HepG2 (cell line): ENCODE measurements at regions not wholly inside any gene's neighbourhood (a gene's known extent, or its start where the extent isn't known, plus 50 kb on each side); places are given as distances from the start of the nearest gene placed in this dataset.

Experiments used
- ATAC-seq: fragments of 200-7000 bp; cut with Tn5 transposase; 3 replicates; pipeline ENCODE4 v1.9.1; 2020; ENCODE audit warnings: mild to moderate bottlenecking, moderate library complexity
- BruUV-seq: library from RNA; stranded (reverse); fragments of 400-500 nt; replicated peaks from 2 replicates; lab custom pipeline; 2021; lab: Mats Ljungman, UMichigan
- CTCF ChIA-PET: fragments of 300-600 bp; formaldehyde crosslinking; extraction: SDS; loops from one replicate; lab custom pipeline; 2021; ENCODE audit warnings: low total read pairs, inconsistent platforms, low intra/inter-chr PET ratio; lab: Yijun Ruan, JAX
- POLR2A ChIA-PET: fragments of 350-600 bp; sonication (Branson Sonifier 250); formaldehyde crosslinking; loops from one replicate; lab custom pipeline; 2020; ENCODE audit warnings: antibody characterized with exemption, inconsistent platforms; lab: Yijun Ruan, JAX
- DNase-seq: peaks from one replicate; pipeline ENCODE4 v3.0.0-alpha.2; 2015; ENCODE audit warnings: low spot score
- FAIRE-seq: peaks from 3 replicates; lab custom pipeline; 2011; peaks lifted over from hg19 to GRCh38; lab: Jason Lieb, UNC
- H2AFZ ChIP-seq: one replicate; pipeline ENCODE4 v1.6.1; 2011; ENCODE audit warnings: low read length, inconsistent platforms
- H3K27ac ChIP-seq: fragments of 300-600 bp; 3 replicates; pipeline ENCODE4 v1.8.0; 2011; ENCODE audit warnings: mixed run types, mild to moderate bottlenecking, mixed read lengths, low read length, inconsistent platforms; ENCODE audit not compliant: insufficient read depth; ENCODE audit errors: extremely low read length
- H3K27me3 ChIP-seq, 2 experiments: fragments of 200-600 bp in 1 of 2; 2 replicates in 1 of 2; 3 replicates in 1 of 2; pipeline versions ENCODE4 v1.6.0 to v1.8.0; 2011; ENCODE audit warnings: low read length in 2 of 2, mild to moderate bottlenecking in 2 of 2, moderate library complexity in 2 of 2, inconsistent platforms in 1 of 2; ENCODE audit not compliant: insufficient read depth in 2 of 2, control insufficient read depth in 1 of 2
- H3K36me3 ChIP-seq, 2 experiments: fragments of 200-600 bp in 1 of 2; replicated peaks in 1 of 2; 2 replicates in 1 of 2; 3 replicates in 1 of 2; pipeline versions ENCODE4 v1.5.1 to v1.8.0; 2011; ENCODE audit warnings: low read length in 2 of 2, inconsistent platforms in 1 of 2; ENCODE audit not compliant: insufficient read depth in 2 of 2, control insufficient read depth in 1 of 2
- H3K4me1 ChIP-seq: 2 replicates; pipeline ENCODE4 v1.5.1; 2012; ENCODE audit warnings: low read length, inconsistent platforms; ENCODE audit not compliant: insufficient read depth
- H3K4me2 ChIP-seq: 2 replicates; pipeline ENCODE4 v1.6.0; 2011; ENCODE audit warnings: low read depth, low read length, inconsistent platforms
- H3K4me3 ChIP-seq, 3 experiments: fragments of 200-600 bp in 1 of 3; sonication (generic), shearing (Covaris generic) in 1 of 3; replicated peaks in 1 of 3; 2 replicates each; pipeline ENCODE4 v1.5.1; 2011 to 2016; ENCODE audit warnings: low read length in 3 of 3, inconsistent platforms in 2 of 3, low read depth in 2 of 3, mild to moderate bottlenecking in 2 of 3, control low read depth in 1 of 3, mixed read lengths in 1 of 3; ENCODE audit not compliant: insufficient read depth in 1 of 3
- H3K79me2 ChIP-seq: one replicate; pipeline ENCODE4 v1.6.1; 2011; ENCODE audit warnings: low read length, inconsistent platforms; ENCODE audit not compliant: insufficient read depth
- H3K9ac ChIP-seq: 2 replicates; pipeline ENCODE4 v1.6.0; 2011; ENCODE audit warnings: mild to moderate bottlenecking, low read depth, low read length, inconsistent platforms; ENCODE audit not compliant: insufficient read depth
- H3K9me3 ChIP-seq: 2 replicates; pipeline ENCODE4 v1.5.1; 2012; ENCODE audit warnings: mild to moderate bottlenecking, low read length
- H4K20me1 ChIP-seq: 2 replicates; pipeline ENCODE4 v1.6.0; 2011; ENCODE audit warnings: inconsistent platforms, mild to moderate bottlenecking, low read length, moderate library complexity; ENCODE audit not compliant: insufficient read depth
- ARNTL ChIP-seq: sonication (generic); formaldehyde crosslinking; IDR thresholded peaks from 2 replicates; pipeline ENCODE4 v1.4.0; 2020; ENCODE audit warnings: mild to moderate bottlenecking, missing genetic modification reagents
- NFE2 ChIP-seq: sonication (generic); formaldehyde crosslinking; IDR thresholded peaks from 2 replicates; pipeline ENCODE4 v1.4.0; 2020; ENCODE audit warnings: missing genetic modification reagents
- YY1 ChIP-seq: IDR thresholded peaks from 2 replicates; pipeline ENCODE4 v1.6.1; 2011; ENCODE audit warnings: low read length, low read depth, moderate library complexity, mild to moderate bottlenecking; ENCODE audit not compliant: insufficient read depth, insufficient replicate concordance
- ZBTB8A ChIP-seq: sonication (generic); formaldehyde crosslinking; IDR thresholded peaks from 2 replicates; pipeline ENCODE4 v1.4.0; 2020; ENCODE audit warnings: mild to moderate bottlenecking, low read depth, missing genetic modification reagents, borderline replicate concordance
- ZFP1 ChIP-seq: IDR thresholded peaks from 2 replicates; pipeline ENCODE4 v1.6.1; 2016
- ZNF790 ChIP-seq: sonication (generic); formaldehyde crosslinking; IDR thresholded peaks from 2 replicates; pipeline ENCODE4 v1.8.0; 2022; ENCODE audit warnings: missing genetic modification reagents, mild to moderate bottlenecking, borderline replicate concordance
- ZSCAN21 ChIP-seq: sonication (generic); formaldehyde crosslinking; IDR thresholded peaks from 2 replicates; pipeline ENCODE4 v1.8.0; 2022; ENCODE audit warnings: mild to moderate bottlenecking, missing genetic modification reagents, moderate library complexity, borderline replicate concordance
- ZSCAN25 ChIP-seq: sonication (generic); formaldehyde crosslinking; IDR thresholded peaks from 2 replicates; pipeline ENCODE4 v1.8.0; 2022; ENCODE audit warnings: mild to moderate bottlenecking, missing genetic modification reagents
- WGBS: methylation state at CpG from one replicate; pipeline ENCODE4 v1.1.6; 2017; ENCODE audit warnings: low lambda C conversion rate; 5-methylcytosine and 5-hydroxymethylcytosine counted together
- in situ Hi-C: cut with HindIII; loops from 2 replicates; pipeline ENCODE4 v1.10.0; 2017; ENCODE audit warnings: low pct_unique_long_range_greater_than_20kb; ENCODE audit not compliant: extremely low pct_ligation_motif_present
- intact Hi-C: fragments of 100-400 bp; cut with micrococcal nuclease; formaldehyde crosslinking; loops from one replicate; pipeline ENCODE4 v1.10.0; 2022; ENCODE audit not compliant: unreplicated experiment
- TF ChIP-seq, protein P1 (sequence below): sonication (generic); formaldehyde crosslinking; IDR thresholded peaks from 2 replicates; pipeline ENCODE4 v1.5.1; 2020; ENCODE audit warnings: mild to moderate bottlenecking, missing genetic modification reagents, moderate library complexity
- TF ChIP-seq, protein P2 (sequence below): IDR thresholded peaks from 2 replicates; pipeline ENCODE4 v1.6.1; 2016
- TF ChIP-seq, protein P3 (sequence below): sonication (generic); formaldehyde crosslinking; IDR thresholded peaks from 2 replicates; pipeline ENCODE4 v1.5.1; 2020; ENCODE audit warnings: mild to moderate bottlenecking, missing genetic modification reagents, moderate library complexity
- TF ChIP-seq, protein P4 (sequence below), 2 experiments: sonication (generic) in 1 of 2; formaldehyde crosslinking in 1 of 2; IDR thresholded peaks; 2 replicates each; pipeline versions ENCODE4 v1.4.0 to v1.6.1; 2016 to 2020; ENCODE audit warnings: borderline replicate concordance in 1 of 2, low read depth in 1 of 2, mild to moderate bottlenecking in 1 of 2, missing genetic modification reagents in 1 of 2

DNA sequence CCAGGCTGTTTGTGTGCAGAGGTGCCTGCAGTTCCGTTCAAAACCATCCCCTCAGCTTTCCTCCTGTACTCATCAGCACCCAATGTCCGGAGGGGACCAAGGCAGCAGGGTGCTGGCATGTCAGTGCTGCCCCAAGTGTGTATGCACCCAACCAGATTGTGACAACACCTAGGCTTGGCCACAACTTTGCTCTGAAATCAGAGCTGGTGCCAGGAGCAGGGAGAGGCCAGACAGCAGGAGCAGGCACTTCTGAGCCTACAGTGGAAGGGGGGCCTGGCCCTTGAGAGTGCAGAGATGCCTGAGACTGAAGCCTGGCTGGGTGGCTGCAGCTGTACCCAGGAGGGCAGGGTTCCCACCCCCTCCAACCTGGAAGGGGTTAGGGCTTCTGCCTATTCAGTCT lies 56.5 kb upstream of the RASGEF1B start (continued):
- TF ChIP-seq, protein P1, sequence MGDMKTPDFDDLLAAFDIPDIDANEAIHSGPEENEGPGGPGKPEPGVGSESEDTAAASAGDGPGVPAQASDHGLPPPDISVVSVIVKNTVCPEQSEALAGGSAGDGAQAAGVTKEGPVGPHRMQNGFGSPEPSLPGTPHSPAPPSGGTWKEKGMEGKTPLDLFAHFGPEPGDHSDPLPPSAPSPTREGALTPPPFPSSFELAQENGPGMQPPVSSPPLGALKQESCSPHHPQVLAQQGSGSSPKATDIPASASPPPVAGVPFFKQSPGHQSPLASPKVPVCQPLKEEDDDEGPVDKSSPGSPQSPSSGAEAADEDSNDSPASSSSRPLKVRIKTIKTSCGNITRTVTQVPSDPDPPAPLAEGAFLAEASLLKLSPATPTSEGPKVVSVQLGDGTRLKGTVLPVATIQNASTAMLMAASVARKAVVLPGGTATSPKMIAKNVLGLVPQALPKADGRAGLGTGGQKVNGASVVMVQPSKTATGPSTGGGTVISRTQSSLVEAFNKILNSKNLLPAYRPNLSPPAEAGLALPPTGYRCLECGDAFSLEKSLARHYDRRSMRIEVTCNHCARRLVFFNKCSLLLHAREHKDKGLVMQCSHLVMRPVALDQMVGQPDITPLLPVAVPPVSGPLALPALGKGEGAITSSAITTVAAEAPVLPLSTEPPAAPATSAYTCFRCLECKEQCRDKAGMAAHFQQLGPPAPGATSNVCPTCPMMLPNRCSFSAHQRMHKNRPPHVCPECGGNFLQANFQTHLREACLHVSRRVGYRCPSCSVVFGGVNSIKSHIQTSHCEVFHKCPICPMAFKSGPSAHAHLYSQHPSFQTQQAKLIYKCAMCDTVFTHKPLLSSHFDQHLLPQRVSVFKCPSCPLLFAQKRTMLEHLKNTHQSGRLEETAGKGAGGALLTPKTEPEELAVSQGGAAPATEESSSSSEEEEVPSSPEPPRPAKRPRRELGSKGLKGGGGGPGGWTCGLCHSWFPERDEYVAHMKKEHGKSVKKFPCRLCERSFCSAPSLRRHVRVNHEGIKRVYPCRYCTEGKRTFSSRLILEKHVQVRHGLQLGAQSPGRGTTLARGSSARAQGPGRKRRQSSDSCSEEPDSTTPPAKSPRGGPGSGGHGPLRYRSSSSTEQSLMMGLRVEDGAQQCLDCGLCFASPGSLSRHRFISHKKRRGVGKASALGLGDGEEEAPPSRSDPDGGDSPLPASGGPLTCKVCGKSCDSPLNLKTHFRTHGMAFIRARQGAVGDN (CRISPR knock-in tag), result no peak
- TF ChIP-seq ZFP1, result no peak

DNA sequence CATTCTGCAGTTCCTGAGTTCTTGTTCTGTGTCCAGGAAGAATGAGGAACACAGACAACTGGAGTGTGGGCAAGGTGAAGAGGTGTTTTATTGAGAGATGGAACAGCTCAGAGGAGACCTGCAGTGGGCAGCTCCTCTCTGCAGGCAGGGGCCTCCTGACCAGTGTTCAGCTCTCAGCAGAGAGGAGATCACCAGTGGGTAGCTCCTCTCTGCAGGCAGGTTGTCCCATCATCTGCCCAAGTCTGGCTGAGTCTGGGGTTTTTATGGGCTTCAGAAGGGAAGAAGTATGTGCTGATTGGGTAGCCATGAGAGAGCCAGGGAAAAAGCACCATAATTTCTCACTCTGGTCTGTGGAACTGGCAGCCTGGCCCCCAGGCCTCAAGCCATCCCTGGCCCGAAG lies 56.0 kb upstream of the RASGEF1B start:
- intact Hi-C loops (no loop called here), in situ Hi-C loops (no loop called here)
- Histone ChIP-seq H4K20me1 (no peaks in the 10 kb centered on the region), H3K4me1 (no peaks in the 10 kb centered on the region), H3K4me3 (no peak overlapping the region), H3K27ac (no peak overlapping the region), H3K27me3 (no peaks in the 10 kb centered on the region), H2AFZ (no peak overlapping the region), H3K36me3 (no peaks in the 10 kb centered on the region), H3K9ac (no peak overlapping the region), H3K4me2 (no peak overlapping the region), H3K79me2 (no peaks in the 10 kb centered on the region), H3K9me3 (no peaks in the 10 kb centered on the region)
- WGBS, result no CpG with 5 or more reads among the region's 1 CpG
- no peak for FAIRE-seq
- ATAC-seq, result no peak
- no TSS peak for BruUV-seq
- no peak for DNase-seq
- CTCF ChIA-PET, result no interaction called here
- POLR2A ChIA-PET, result no interaction called here
- TF ChIP-seq, protein P2, sequence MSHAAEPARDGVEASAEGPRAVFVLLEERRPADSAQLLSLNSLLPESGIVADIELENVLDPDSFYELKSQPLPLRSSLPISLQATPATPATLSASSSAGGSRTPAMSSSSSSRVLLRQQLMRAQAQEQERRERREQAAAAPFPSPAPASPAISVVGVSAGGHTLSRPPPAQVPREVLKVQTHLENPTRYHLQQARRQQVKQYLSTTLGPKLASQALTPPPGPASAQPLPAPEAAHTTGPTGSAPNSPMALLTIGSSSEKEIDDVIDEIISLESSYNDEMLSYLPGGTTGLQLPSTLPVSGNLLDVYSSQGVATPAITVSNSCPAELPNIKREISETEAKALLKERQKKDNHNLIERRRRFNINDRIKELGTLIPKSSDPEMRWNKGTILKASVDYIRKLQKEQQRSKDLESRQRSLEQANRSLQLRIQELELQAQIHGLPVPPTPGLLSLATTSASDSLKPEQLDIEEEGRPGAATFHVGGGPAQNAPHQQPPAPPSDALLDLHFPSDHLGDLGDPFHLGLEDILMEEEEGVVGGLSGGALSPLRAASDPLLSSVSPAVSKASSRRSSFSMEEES (CRISPR knock-in tag), result no peak
- TF ChIP-seq YY1 (no peak), ZSCAN25 (CRISPR knock-in tag) (no peak), ZSCAN21 (CRISPR knock-in tag) (no peak), ZNF790 (no peak), NFE2 (CRISPR knock-in tag) (no peak), ZBTB8A (CRISPR knock-in tag) (no peak), ARNTL (CRISPR knock-in tag) (no peak)
- TF ChIP-seq, protein P3, sequence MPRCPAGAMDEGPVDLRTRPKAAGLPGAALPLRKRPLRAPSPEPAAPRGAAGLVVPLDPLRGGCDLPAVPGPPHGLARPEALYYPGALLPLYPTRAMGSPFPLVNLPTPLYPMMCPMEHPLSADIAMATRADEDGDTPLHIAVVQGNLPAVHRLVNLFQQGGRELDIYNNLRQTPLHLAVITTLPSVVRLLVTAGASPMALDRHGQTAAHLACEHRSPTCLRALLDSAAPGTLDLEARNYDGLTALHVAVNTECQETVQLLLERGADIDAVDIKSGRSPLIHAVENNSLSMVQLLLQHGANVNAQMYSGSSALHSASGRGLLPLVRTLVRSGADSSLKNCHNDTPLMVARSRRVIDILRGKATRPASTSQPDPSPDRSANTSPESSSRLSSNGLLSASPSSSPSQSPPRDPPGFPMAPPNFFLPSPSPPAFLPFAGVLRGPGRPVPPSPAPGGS (CRISPR knock-in tag), result no peak
- TF ChIP-seq, protein P4, sequence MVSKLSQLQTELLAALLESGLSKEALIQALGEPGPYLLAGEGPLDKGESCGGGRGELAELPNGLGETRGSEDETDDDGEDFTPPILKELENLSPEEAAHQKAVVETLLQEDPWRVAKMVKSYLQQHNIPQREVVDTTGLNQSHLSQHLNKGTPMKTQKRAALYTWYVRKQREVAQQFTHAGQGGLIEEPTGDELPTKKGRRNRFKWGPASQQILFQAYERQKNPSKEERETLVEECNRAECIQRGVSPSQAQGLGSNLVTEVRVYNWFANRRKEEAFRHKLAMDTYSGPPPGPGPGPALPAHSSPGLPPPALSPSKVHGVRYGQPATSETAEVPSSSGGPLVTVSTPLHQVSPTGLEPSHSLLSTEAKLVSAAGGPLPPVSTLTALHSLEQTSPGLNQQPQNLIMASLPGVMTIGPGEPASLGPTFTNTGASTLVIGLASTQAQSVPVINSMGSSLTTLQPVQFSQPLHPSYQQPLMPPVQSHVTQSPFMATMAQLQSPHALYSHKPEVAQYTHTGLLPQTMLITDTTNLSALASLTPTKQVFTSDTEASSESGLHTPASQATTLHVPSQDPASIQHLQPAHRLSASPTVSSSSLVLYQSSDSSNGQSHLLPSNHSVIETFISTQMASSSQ (IDR thresholded peaks at IDR 0.05; ENCODE audit: low read depth), result no peak
- TF ChIP-seq, protein P4 (CRISPR knock-in tag; IDR thresholded peaks at IDR 0.05; ENCODE audit: borderline replicate concordance), result no peak
